NCI-H774 (cell line): ENCODE measurements at regions not wholly inside any gene's neighbourhood (a gene's known extent, or its start where the extent isn't known, plus 50 kb on each side); places are given as distances from the start of the nearest gene placed in this dataset.

Experiments used
- DNase-seq: peaks from one replicate; lab custom pipeline; 2025; lab: John Stamatoyannopoulos, UW

GRCh38 chr13:40118337-40118736 is 462.9 kb downstream of the COG6 start:
- DNase-seq = no peak

- no peak for DNase-seq
Measured at GRCh38 chr13:40119852-40120251, 464.4 kb downstream of the COG6 start.

- DNase-seq = no peak
Measured at GRCh38 chr13:40120288-40120687, 464.8 kb downstream of the COG6 start.

- DNase-seq = no peak
Measured at GRCh38 chr13:40120781-40121180, 465.3 kb downstream of the COG6 start.

- DNase-seq = no peak
Measured at GRCh38 chr13:40121722-40122121, 466.3 kb downstream of the COG6 start.

GRCh38 chr13:40123962-40124632 is 468.6 kb downstream of the COG6 start:
- no peak for DNase-seq

GRCh38 chr13:40124633-40125015 is 469.2 kb downstream of the COG6 start:
- DNase-seq = no peak

- DNase-seq = no peak
Measured at GRCh38 chr13:40125336-40125735, 469.9 kb downstream of the COG6 start.

- DNase-seq = no peak
Measured at GRCh38 chr13:40126306-40127085, 471.0 kb downstream of the COG6 start.

- no peak for DNase-seq
Measured at GRCh38 chr13:40127476-40127875, 472.0 kb downstream of the COG6 start.

GRCh38 chr13:40127925-40128324 is 472.5 kb downstream of the COG6 start:
- no peak for DNase-seq

- no peak for DNase-seq
Measured at GRCh38 chr13:40129467-40129866, 474.0 kb downstream of the COG6 start.

- no peak for DNase-seq
Measured at GRCh38 chr13:40130871-40131636, 475.6 kb downstream of the COG6 start.

- no peak for DNase-seq
Measured at GRCh38 chr13:40132249-40132648, 476.8 kb downstream of the COG6 start.

- no peak for DNase-seq
Measured at GRCh38 chr13:40136896-40137295, 481.4 kb downstream of the COG6 start.

- no peak for DNase-seq
Measured at GRCh38 chr13:40137400-40137799, 481.9 kb downstream of the COG6 start.

GRCh38 chr13:40139896-40140520 is 484.5 kb downstream of the COG6 start:
- no peak for DNase-seq

GRCh38 chr13:40141859-40142555 is 486.5 kb downstream of the COG6 start:
- DNase-seq = no peak

GRCh38 chr13:40143106-40143505 is 487.6 kb downstream of the COG6 start:
- DNase-seq = no peak

GRCh38 chr13:40143559-40143958 is 488.1 kb downstream of the COG6 start:
- DNase-seq = no peak

GRCh38 chr13:40145139-40145538 is 489.7 kb downstream of the COG6 start:
- DNase-seq = no peak

GRCh38 chr13:40146063-40146462 is 490.6 kb downstream of the COG6 start:
- no peak for DNase-seq
